Adrenal gland (tissue), 9 donors: ENCODE measurements at regions not wholly inside any gene's neighbourhood (a gene's known extent, or its start where the extent isn't known, plus 50 kb on each side); places are given as distances from the start of the nearest gene placed in this dataset.

Experiments used
- DNase-seq, 7 donors: peaks; one replicate each; pipeline ENCODE4 v3.0.0-alpha.2; 2019 to 2020
- H3K27ac ChIP-seq, 5 donors: fragments of 200-600 bp; sonication (generic) in 4 of 5; 1 replicate in 3 of 5; 2 replicates in 2 of 5; pipeline versions ENCODE4 v1.5.1 to v1.8.0; 2016 to 2020; ENCODE audit warnings: mild to moderate bottlenecking in 1 of 5
- H3K27me3 ChIP-seq: fragments of 200-600 bp; 2 replicates; pipeline ENCODE4 v1.8.0; 2021
- H3K36me3 ChIP-seq, 2 donors: fragments of 200-600 bp; replicated peaks in 1 of 2; 1 replicate in 1 of 2; 2 replicates in 1 of 2; pipeline versions ENCODE4 v1.5.1 to v1.8.0; 2018 to 2022
- H3K4me1 ChIP-seq, 2 donors: fragments of 200-600 bp; replicated peaks in 1 of 2; 1 replicate in 1 of 2; 2 replicates in 1 of 2; pipeline versions ENCODE4 v1.5.1 to v1.8.0; 2018 to 2021
- H3K4me3 ChIP-seq, 4 donors: fragments of 200-600 bp; sonication (generic) in 3 of 4; one replicate each; pipeline ENCODE4 v1.5.1; 2016 to 2018
- H3K9me3 ChIP-seq, 3 donors: fragments of 200-600 bp; sonication (generic) in 1 of 3; replicated peaks in 1 of 3; 1 replicate in 2 of 3; 2 replicates in 1 of 3; pipeline versions ENCODE4 v1.5.1 to v1.8.0; 2016 to 2021
- POLR2A ChIP-seq, 2 donors: fragments of 450-650 bp; IDR thresholded peaks; one replicate each; pipeline ENCODE4 v1.6.1; 2017; ENCODE audit warnings: antibody characterized with exemption in 2 of 2, mild to moderate bottlenecking in 2 of 2, moderate library complexity in 1 of 2
- WGBS, 4 donors: extraction: QIAGEN DNeasy Blood & Tissue Kit in 2 of 4; methylation state at CpG; one replicate each; pipeline versions ENCODE4 v1.1.5 to v1.1.7; 2013 to 2017; 5-methylcytosine and 5-hydroxymethylcytosine counted together
- intact Hi-C, 2 donors: fragments of 100-400 bp; cut with DNase I; formaldehyde crosslinking; loops; one replicate each; pipeline versions ENCODE4 v1.14.1 to v1.15.0; 2022 to 2023
- TF ChIP-seq, protein P1 (sequence below), 6 experiments: fragments of 450-650 bp in 4 of 6; fragments of 200-600 bp in 2 of 6; sonication (generic) in 1 of 6; IDR thresholded peaks; 1 replicate in 5 of 6; 2 replicates in 1 of 6; pipeline versions ENCODE4 v1.5.1 to v1.8.0; 2016 to 2021; ENCODE audit warnings: antibody characterized with exemption in 6 of 6, mild to moderate bottlenecking in 2 of 6, moderate library complexity in 1 of 6
- donor health status: healthy with polysubstance abuse.
- donor health status: Bipolar disorder and iron deficiency.
- donor health status: DM: yes; HTN: yes; CAD: no.
- donor health status: DM: no; HTN: no; CAD: no.
- donor health status: DM: no; HTN: no; CAD: no.

DNA sequence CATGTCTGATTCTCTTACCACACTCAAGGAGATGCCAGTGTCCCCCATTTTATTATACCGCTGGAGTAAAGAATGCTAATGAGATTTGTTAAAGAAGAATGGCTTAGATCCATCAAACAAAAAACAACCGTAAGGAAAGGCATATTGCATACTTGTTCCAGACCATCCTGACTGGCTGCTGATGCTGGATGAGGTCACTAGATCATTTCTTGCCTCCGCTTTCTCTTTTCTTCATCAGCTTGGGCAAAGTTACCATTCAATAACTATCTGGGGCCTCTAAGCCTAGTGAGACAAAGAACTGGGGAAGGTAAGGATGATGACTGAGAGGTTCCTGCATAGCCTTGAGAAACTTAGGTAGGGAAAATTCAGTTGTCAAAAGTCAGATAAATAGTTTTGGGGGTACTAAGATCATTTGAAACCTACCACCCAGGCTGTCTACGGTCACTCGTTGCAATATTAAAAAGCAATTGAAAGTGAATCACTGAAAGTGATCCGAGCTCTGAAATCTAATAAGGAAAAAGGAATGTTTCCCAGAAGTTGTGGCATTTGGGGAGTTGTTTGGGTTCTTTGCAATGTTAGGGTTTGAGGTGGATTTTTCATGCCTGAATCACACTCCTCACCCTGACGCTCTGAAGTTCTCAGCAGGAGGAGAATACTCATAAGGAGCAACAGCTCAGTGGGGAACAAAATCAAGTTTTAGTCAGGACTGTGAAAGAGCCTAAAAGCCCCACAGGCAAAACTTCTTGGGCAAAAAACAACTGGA, 176.8 kb downstream of the HHIPL2 start:
- Histone ChIP-seq H3K27me3 (no peaks in the 10 kb centered on the region), H3K4me1 (no peaks in the 10 kb centered on the region), H3K36me3 (no peaks in the 10 kb centered on the region), H3K9me3 (no peaks in the 10 kb centered on the region), H3K4me3 (no peak overlapping the region), H3K27ac (no peak overlapping the region)
- WGBS, 4 donors = 88 to 92% (median 89%) methylated on average over 7 of the region's 7 CpGs
- no peak for DNase-seq
- TF ChIP-seq POLR2A (IDR thresholded peaks at IDR 0.05) = no peak
- TF ChIP-seq, protein P1, sequence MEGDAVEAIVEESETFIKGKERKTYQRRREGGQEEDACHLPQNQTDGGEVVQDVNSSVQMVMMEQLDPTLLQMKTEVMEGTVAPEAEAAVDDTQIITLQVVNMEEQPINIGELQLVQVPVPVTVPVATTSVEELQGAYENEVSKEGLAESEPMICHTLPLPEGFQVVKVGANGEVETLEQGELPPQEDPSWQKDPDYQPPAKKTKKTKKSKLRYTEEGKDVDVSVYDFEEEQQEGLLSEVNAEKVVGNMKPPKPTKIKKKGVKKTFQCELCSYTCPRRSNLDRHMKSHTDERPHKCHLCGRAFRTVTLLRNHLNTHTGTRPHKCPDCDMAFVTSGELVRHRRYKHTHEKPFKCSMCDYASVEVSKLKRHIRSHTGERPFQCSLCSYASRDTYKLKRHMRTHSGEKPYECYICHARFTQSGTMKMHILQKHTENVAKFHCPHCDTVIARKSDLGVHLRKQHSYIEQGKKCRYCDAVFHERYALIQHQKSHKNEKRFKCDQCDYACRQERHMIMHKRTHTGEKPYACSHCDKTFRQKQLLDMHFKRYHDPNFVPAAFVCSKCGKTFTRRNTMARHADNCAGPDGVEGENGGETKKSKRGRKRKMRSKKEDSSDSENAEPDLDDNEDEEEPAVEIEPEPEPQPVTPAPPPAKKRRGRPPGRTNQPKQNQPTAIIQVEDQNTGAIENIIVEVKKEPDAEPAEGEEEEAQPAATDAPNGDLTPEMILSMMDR (IDR thresholded peaks at IDR 0.05) = no peak
- intact Hi-C loops = no loop called here

GRCh38 chr1:222370081-222370912, 177.6 kb downstream of the HHIPL2 start:
- no peaks in the 10 kb centered on the region for H3K36me3 ChIP-seq
- WGBS, 4 donors = 79 to 90% (median 84%) methylated on average over 8 to 10 of the region's 10 CpGs
- no peak for TF ChIP-seq POLR2A (IDR thresholded peaks at IDR 0.05)
- TF ChIP-seq, protein P1 (IDR thresholded peaks at IDR 0.05) = no peak
- H3K4me3 ChIP-seq = no peak overlapping the region
- no peak for DNase-seq
- no peak overlapping the region for H3K27ac ChIP-seq
- H3K9me3 ChIP-seq = no peaks in the 10 kb centered on the region
- intact Hi-C loops = no loop called here
- no peaks in the 10 kb centered on the region for H3K4me1 ChIP-seq
- no peaks in the 10 kb centered on the region for H3K27me3 ChIP-seq

GRCh38 chr1:222369148-222369547, 178.8 kb downstream of the HHIPL2 start:
- H3K4me3 ChIP-seq = no peak overlapping the region
- no peaks in the 10 kb centered on the region for H3K36me3 ChIP-seq
- intact Hi-C loops = no loop called here
- H3K4me1 ChIP-seq = no peaks in the 10 kb centered on the region
- 86 to 91% (median 90%) methylated on average over 12 of the region's 12 CpGs for WGBS, 4 donors
- TF ChIP-seq, protein P1 (IDR thresholded peaks at IDR 0.05) = no peak
- TF ChIP-seq POLR2A (IDR thresholded peaks at IDR 0.05) = no peak
- H3K9me3 ChIP-seq = no peaks in the 10 kb centered on the region
- H3K27ac ChIP-seq = no peak overlapping the region
- H3K27me3 ChIP-seq = no peaks in the 10 kb centered on the region
- no peak for DNase-seq

GRCh38 chr1:222358100-222358499, 189.8 kb downstream of the HHIPL2 start:
- 0 to 9% (median 2%) methylated on average over 1 of the region's 1 CpG for WGBS, 4 donors
- H3K36me3 ChIP-seq = no peaks in the 10 kb centered on the region

More at GRCh38 chr1:222358100-222358499, 189.8 kb downstream of the HHIPL2 start:
- no peaks in the 10 kb centered on the region for H3K27me3 ChIP-seq
- TF ChIP-seq, protein P1 (IDR thresholded peaks at IDR 0.05) = no peak
- TF ChIP-seq POLR2A (IDR thresholded peaks at IDR 0.05) = no peak
- H3K9me3 ChIP-seq = no peaks in the 10 kb centered on the region
- intact Hi-C loops = no loop called here
- no peaks in the 10 kb centered on the region for H3K4me1 ChIP-seq
- DNase-seq = no peak
- no peak overlapping the region for H3K4me3 ChIP-seq
- no peak overlapping the region for H3K27ac ChIP-seq
